Right lobe of liver (tissue), 6 donors: ENCODE measurements at regions not wholly inside any gene's neighbourhood (a gene's known extent, or its start where the extent isn't known, plus 50 kb on each side); places are given as distances from the start of the nearest gene placed in this dataset.

Experiments
- ATAC-seq, 4 donors: fragments of 200-7000 bp; cut with Tn5 transposase; one replicate each; pipeline ENCODE4 v1.9.1; 2020; ENCODE audit warnings: mild to moderate bottlenecking in 4 of 4, moderate library complexity in 4 of 4
- DNase-seq, 3 donors: peaks; one replicate each; pipeline ENCODE4 v3.0.0-alpha.2; 2020
- H3K27ac ChIP-seq, 3 donors: fragments of 200-600 bp; one replicate each; pipeline ENCODE4 v1.8.0; 2022
- H3K27me3 ChIP-seq, 2 donors: fragments of 200-600 bp; one replicate each; pipeline ENCODE4 v1.8.0; 2022
- H3K36me3 ChIP-seq, 4 donors: fragments of 200-600 bp; sonication (generic) in 1 of 4; one replicate each; pipeline versions ENCODE4 v1.5.1 to v1.8.0; 2017 to 2022; ENCODE audit warnings: control low read depth in 1 of 4
- H3K4me1 ChIP-seq, 4 donors: fragments of 200-600 bp; sonication (generic) in 1 of 4; one replicate each; pipeline versions ENCODE4 v1.5.1 to v1.8.0; 2017 to 2022; ENCODE audit warnings: control low read depth in 1 of 4
- H3K4me3 ChIP-seq, 3 donors: fragments of 200-600 bp; one replicate each; pipeline ENCODE4 v1.8.0; 2022
- H3K9me3 ChIP-seq, 4 donors: fragments of 200-600 bp; sonication (generic) in 1 of 4; one replicate each; pipeline versions ENCODE4 v1.5.1 to v1.8.0; 2017 to 2022; ENCODE audit warnings: control low read depth in 1 of 4
- POLR2A ChIP-seq: fragments of 450-650 bp; IDR thresholded peaks from one replicate; pipeline ENCODE4 v1.6.1; 2017; ENCODE audit warnings: antibody characterized with exemption, mild to moderate bottlenecking
- WGBS: methylation state at CpG from one replicate; pipeline ENCODE4 v1.1.6; 2018; ENCODE audit warnings: low coverage, low lambda C conversion rate; ENCODE audit not compliant: insufficient coverage; ENCODE audit errors: missing lambda C conversion rate; 5-methylcytosine and 5-hydroxymethylcytosine counted together
- intact Hi-C, 2 donors: fragments of 100-400 bp; cut with DNase I; formaldehyde crosslinking; loops; one replicate each; pipeline versions ENCODE4 v1.11.2 to v1.14.1; 2022
- TF ChIP-seq, protein P1 (sequence below), 4 donors: fragments of 200-600 bp in 3 of 4; fragments of 450-650 bp in 1 of 4; IDR thresholded peaks; one replicate each; pipeline versions ENCODE4 v1.5.1 to v1.8.0; 2016 to 2022; ENCODE audit warnings: antibody characterized with exemption in 4 of 4, mild to moderate bottlenecking in 2 of 4
- donor health status: DM: no; HTN: yes; CAD: no.
- donor health status: DM: no; HTN: no; CAD: no.
- donor health status: DM: no; HTN: no; CAD: no.
- donor health status: DM: no; HTN: yes; CAD: no.
- donor health status: DM: no; HTN: yes; CAD: no.

GRCh38 chr2:45307147-45307546 is 297.9 kb upstream of the SIX2 start:
- Histone ChIP-seq H3K27me3 (no peaks in the 10 kb centered on the region), H3K9me3 (no peaks in the 10 kb centered on the region), H3K27ac (no peak overlapping the region), H3K4me3 (no peak overlapping the region), H3K36me3 (no peaks in the 10 kb centered on the region), H3K4me1 (peaks cover 0 to 4% (median under 1%) of the 10 kb centered on the region in 4 donors)
- TF ChIP-seq, protein P1, sequence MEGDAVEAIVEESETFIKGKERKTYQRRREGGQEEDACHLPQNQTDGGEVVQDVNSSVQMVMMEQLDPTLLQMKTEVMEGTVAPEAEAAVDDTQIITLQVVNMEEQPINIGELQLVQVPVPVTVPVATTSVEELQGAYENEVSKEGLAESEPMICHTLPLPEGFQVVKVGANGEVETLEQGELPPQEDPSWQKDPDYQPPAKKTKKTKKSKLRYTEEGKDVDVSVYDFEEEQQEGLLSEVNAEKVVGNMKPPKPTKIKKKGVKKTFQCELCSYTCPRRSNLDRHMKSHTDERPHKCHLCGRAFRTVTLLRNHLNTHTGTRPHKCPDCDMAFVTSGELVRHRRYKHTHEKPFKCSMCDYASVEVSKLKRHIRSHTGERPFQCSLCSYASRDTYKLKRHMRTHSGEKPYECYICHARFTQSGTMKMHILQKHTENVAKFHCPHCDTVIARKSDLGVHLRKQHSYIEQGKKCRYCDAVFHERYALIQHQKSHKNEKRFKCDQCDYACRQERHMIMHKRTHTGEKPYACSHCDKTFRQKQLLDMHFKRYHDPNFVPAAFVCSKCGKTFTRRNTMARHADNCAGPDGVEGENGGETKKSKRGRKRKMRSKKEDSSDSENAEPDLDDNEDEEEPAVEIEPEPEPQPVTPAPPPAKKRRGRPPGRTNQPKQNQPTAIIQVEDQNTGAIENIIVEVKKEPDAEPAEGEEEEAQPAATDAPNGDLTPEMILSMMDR (IDR thresholded peaks at IDR 0.05): no peak
- TF ChIP-seq POLR2A: no peak
- intact Hi-C loops: no loop called here
- 82% methylated on average over 11 of the region's 11 CpGs for WGBS
- DNase-seq: no peak
- no peak for ATAC-seq

- Histone ChIP-seq H3K4me3 (no peak overlapping the region), H3K4me1 (no peaks in the 10 kb centered on the region), H3K27ac (no peak overlapping the region), H3K9me3 (no peaks in the 10 kb centered on the region), H3K27me3 (no peaks in the 10 kb centered on the region), H3K36me3 (no peaks in the 10 kb centered on the region)
- intact Hi-C loops: no loop called here
- ATAC-seq (no peak), DNase-seq (no peak)
- TF ChIP-seq, protein P1 (IDR thresholded peaks at IDR 0.05): no peak
- no peak for TF ChIP-seq POLR2A
- WGBS: no CpG with 5 or more reads among the region's 3 CpGs
Measured at GRCh38 chr2:45305599-45305998, 296.3 kb upstream of the SIX2 start.

GRCh38 chr2:45303417-45304202 is 294.4 kb upstream of the SIX2 start:
- ATAC-seq (no peak), DNase-seq (no peak)
- TF ChIP-seq, protein P1 (IDR thresholded peaks at IDR 0.05): no peak
- TF ChIP-seq POLR2A: no peak
- intact Hi-C loops: no loop called here
- H3K9me3 ChIP-seq: no peaks in the 10 kb centered on the region
- no peaks in the 10 kb centered on the region for H3K4me1 ChIP-seq
- H3K36me3 ChIP-seq: no peaks in the 10 kb centered on the region
- H3K4me3 ChIP-seq: no peak overlapping the region
- no peaks in the 10 kb centered on the region for H3K27me3 ChIP-seq
- 83% methylated on average over 3 of the region's 5 CpGs for WGBS
- H3K27ac ChIP-seq: no peak overlapping the region

DNA sequence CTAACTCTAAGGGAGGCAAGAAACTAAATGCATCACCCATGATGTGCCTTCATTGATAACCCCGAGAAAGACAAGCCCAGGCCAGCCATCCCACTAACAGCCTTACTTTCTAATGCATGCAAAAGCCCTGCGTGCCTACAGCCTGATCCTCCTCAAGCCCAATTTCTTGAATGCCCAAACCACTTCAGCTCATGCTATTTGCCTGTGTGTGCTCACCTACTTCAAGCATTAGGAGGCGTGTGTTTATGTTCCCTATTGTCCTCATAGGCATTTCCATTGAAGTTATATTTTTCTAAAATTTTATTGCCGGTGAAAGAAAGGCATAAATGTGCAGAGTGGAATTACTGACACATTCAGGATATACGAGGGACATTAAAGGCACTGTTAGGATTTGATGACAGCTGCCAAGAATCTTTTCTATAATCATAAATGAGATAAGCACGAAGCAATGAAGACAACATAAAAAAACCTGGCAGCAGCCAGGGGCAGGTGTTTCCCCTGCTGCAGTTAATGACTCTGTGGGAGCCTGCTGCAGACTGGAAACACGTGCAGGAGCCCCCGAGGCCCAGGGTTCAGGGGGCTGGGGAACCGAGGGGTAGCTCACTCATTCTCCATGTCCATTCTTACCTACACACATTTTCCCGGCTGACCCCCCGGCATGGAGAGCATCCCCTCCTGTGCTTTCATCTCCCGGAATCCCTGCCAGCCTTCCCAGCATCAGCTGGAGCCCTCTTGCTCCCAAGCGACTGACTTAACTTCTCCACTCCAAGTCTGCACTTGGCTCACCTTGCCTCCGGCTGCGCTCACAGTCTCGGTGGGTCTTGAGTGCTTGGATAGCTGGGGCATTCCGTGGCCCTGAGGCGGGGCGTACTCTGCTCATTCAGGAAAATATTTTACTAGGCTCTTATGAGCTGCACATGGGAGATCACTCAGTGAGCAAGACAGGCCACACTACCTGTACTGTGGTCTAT is 292.3 kb upstream of the SIX2 start:
- H3K27me3 ChIP-seq: no peaks in the 10 kb centered on the region
- TF ChIP-seq POLR2A: no peak
- TF ChIP-seq, protein P1 (IDR thresholded peaks at IDR 0.05): no peak
- ATAC-seq: no peak
- H3K9me3 ChIP-seq: no peaks in the 10 kb centered on the region
- intact Hi-C loops: no loop called here
- no peak overlapping the region for H3K27ac ChIP-seq
- WGBS: 72% methylated on average over 13 of the region's 19 CpGs
- no peak overlapping the region for H3K4me3 ChIP-seq
- no peak for DNase-seq
- no peaks in the 10 kb centered on the region for H3K36me3 ChIP-seq
- H3K4me1 ChIP-seq: no peaks in the 10 kb centered on the region
